ENCODE measurements at regions not wholly inside any gene's neighbourhood (a gene's known extent, or its start where the extent isn't known, plus 50 kb on each side); places are given as distances from the start of the nearest gene placed in this dataset.
"Not testable (repeated sequence)": the region's sequence is repeated elsewhere in the genome, so short reads cannot be mapped to it uniquely, and the experiment has no call there.

GRCh38 chr10:108920029-108920428, 1003.3 kb downstream of the XPNPEP1 start:
- not testable (repeated sequence) for TF ChIP-seq CTCF (conservative IDR thresholded peaks at IDR 0.05; ENCODE audit: low read depth, low read length); EZH2 (IDR thresholded peaks at IDR 0.05; ENCODE audit: low read length, unreplicated experiment)
